Karpas-422 (cell line): ENCODE measurements at regions not wholly inside any gene's neighbourhood (a gene's known extent, or its start where the extent isn't known, plus 50 kb on each side); places are given as distances from the start of the nearest gene placed in this dataset.

Source experiments
- DNase-seq: peaks from one replicate; pipeline ENCODE4 v3.0.0-alpha.2; 2015
- H2AFZ ChIP-seq: fragments of 200-600 bp; sonication (generic); 2 replicates; pipeline ENCODE4 v1.6.1; 2014; ENCODE audit warnings: antibody characterized with exemption, low read length, mixed read lengths
- H3K27ac ChIP-seq: fragments of 200-600 bp; sonication (generic); 2 replicates; pipeline ENCODE4 v1.5.1; 2014; ENCODE audit warnings: mild to moderate bottlenecking, low read length, moderate library complexity
- H3K27me3 ChIP-seq: fragments of 200-600 bp; sonication (generic); 2 replicates; pipeline ENCODE4 v1.6.1; 2014; ENCODE audit warnings: low read length, mixed read lengths
- H3K36me3 ChIP-seq: fragments of 200-600 bp; sonication (generic); 2 replicates; pipeline ENCODE4 v1.6.1; 2014; ENCODE audit warnings: low read length, mixed read lengths; ENCODE audit not compliant: insufficient read depth
- H3K4me1 ChIP-seq: fragments of 200-600 bp; sonication (generic); 2 replicates; pipeline ENCODE4 v1.6.1; 2014; ENCODE audit warnings: mild to moderate bottlenecking, low read length, mixed read lengths
- H3K4me2 ChIP-seq: fragments of 200-600 bp; sonication (generic); 2 replicates; pipeline ENCODE4 v1.6.1; 2014; ENCODE audit warnings: low read length, low read depth, mild to moderate bottlenecking; ENCODE audit not compliant: poor library complexity, severe bottlenecking
- H3K4me3 ChIP-seq: fragments of 200-600 bp; sonication (generic); 2 replicates; pipeline ENCODE4 v1.5.1; 2014; ENCODE audit warnings: mild to moderate bottlenecking, antibody characterized with exemption, low read length, mixed read lengths
- H3K79me2 ChIP-seq: fragments of 200-600 bp; sonication (generic); 2 replicates; pipeline ENCODE4 v1.6.1; 2014; ENCODE audit warnings: mild to moderate bottlenecking, low read length, mixed read lengths
- H3K9ac ChIP-seq: fragments of 200-600 bp; sonication (generic); 2 replicates; pipeline ENCODE4 v1.6.0; 2014; ENCODE audit warnings: low read length
- H3K9me2 ChIP-seq: fragments of 200-600 bp; sonication (generic), shearing (Covaris generic); replicated peaks from 2 replicates; pipeline ENCODE4 v1.6.0; 2014; ENCODE audit warnings: mild to moderate bottlenecking, low read length, moderate library complexity; ENCODE audit not compliant: insufficient read depth
- H3K9me3 ChIP-seq: fragments of 300-700, 200-600 bp; sonication (generic); 2 replicates; pipeline ENCODE4 v1.6.1; 2014; ENCODE audit warnings: low read length, mixed read lengths
- H4K20me1 ChIP-seq: fragments of 200-600 bp; sonication (generic); 2 replicates; pipeline ENCODE4 v1.6.1; 2014; ENCODE audit warnings: mild to moderate bottlenecking, antibody characterized with exemption, low read length, low read depth; ENCODE audit not compliant: insufficient read depth

- Histone ChIP-seq H4K20me1 (no peaks in the 10 kb centered on the region), H3K4me2 (no peak overlapping the region), H3K9ac (no peak overlapping the region), H3K9me2 (no peaks in the 10 kb centered on the region), H3K36me3 (no peaks in the 10 kb centered on the region), H3K27me3 (no peaks in the 10 kb centered on the region), H3K27ac (no peak overlapping the region), H3K79me2 (no peaks in the 10 kb centered on the region), H2AFZ (no peak overlapping the region), H3K9me3 (peaks cover 9% of the 10 kb centered on the region), H3K4me3 (no peak overlapping the region), H3K4me1 (peaks cover 21% of the 10 kb centered on the region)
- DNase-seq = no peak
Measured at GRCh38 chr6:106849676-106850332, 124.7 kb downstream of the CD24 start.

GRCh38 chr6:106849120-106849519 lies 125.4 kb downstream of the CD24 start:
- H3K9me2 ChIP-seq = no peaks in the 10 kb centered on the region
- peaks cover 25% of the 10 kb centered on the region for H3K4me1 ChIP-seq
- H3K4me2 ChIP-seq = no peak overlapping the region
- no peak for DNase-seq
- H3K27ac ChIP-seq = no peak overlapping the region
- no peaks in the 10 kb centered on the region for H3K27me3 ChIP-seq
- no peaks in the 10 kb centered on the region for H3K36me3 ChIP-seq
- peaks cover 9% of the 10 kb centered on the region for H3K9me3 ChIP-seq
- no peak overlapping the region for H2AFZ ChIP-seq
- no peaks in the 10 kb centered on the region for H3K79me2 ChIP-seq
- H3K4me3 ChIP-seq = no peak overlapping the region
- H3K9ac ChIP-seq = no peak overlapping the region
- no peaks in the 10 kb centered on the region for H4K20me1 ChIP-seq

DNA sequence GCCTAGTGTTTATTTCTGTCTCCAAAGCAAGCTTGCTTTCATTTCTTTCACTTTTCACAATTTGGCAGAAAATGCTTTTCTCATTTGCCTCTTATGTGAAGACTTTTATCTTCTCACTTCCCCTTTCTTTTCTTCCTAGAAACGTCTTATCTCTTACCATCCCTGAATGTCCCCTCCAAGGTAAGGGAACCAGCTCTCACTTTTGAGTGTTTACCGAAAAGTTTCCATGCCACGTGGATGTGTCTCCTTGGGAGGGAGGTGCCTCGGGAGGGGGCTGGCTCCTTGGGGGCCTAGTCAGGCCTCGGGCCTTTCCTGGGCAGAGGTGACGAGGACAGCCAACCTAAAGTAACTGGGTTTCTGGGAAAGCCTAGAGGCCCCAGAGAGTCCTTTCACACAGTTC lies 127.4 kb downstream of the CD24 start:
- Histone ChIP-seq H3K9ac (0 out of 2 replicates have a peak overlapping the region, but pooled peaks have one; percentile 20), H3K4me3 (no peak overlapping the region; the same call in 1 of the 2 replicates), H4K20me1 (no peaks in the 10 kb centered on the region), H3K9me2 (no peaks in the 10 kb centered on the region), H3K4me2 (peak overlapping the region; percentile 46), H3K4me1 (peaks cover 25% of the 10 kb centered on the region), H3K27me3 (no peaks in the 10 kb centered on the region), H3K27ac (no peak overlapping the region), H3K36me3 (no peaks in the 10 kb centered on the region), H3K9me3 (peaks cover 2% of the 10 kb centered on the region; the same call in 1 of the 2 replicates), H3K79me2 (no peaks in the 10 kb centered on the region), H2AFZ (peak overlapping the region; percentile 45; the same call in 1 of the 2 replicates)
- peak; percentile 61 for DNase-seq

DNA sequence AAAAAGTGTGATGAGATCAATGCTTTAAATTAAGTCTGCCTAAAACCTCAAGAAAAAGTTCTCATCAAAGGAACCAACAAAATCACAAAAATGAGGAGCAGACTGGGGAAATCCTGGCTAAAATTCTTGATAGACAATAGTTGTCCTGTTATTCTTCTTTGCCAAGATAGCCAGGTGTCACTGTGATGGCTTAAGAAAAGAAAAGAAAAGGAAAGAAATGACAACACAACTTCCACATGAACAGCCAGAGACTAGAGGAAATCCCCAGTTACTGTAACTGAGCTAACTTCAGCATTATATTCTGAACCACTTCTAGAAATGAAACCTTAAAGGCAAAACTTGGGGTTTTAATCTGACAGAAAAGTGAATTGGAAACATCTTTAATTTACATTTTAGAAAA lies 129.6 kb downstream of the CD24 start:
- Histone ChIP-seq H3K36me3 (no peaks in the 10 kb centered on the region), H3K27ac (no peak overlapping the region), H3K4me1 (peaks cover 25% of the 10 kb centered on the region), H3K9me3 (no peaks in the 10 kb centered on the region), H4K20me1 (no peaks in the 10 kb centered on the region), H3K4me3 (no peak overlapping the region), H3K27me3 (no peaks in the 10 kb centered on the region), H3K9me2 (no peaks in the 10 kb centered on the region), H3K9ac (no peak overlapping the region), H2AFZ (no peak overlapping the region), H3K79me2 (no peaks in the 10 kb centered on the region), H3K4me2 (no peak overlapping the region)
- no peak for DNase-seq

GRCh38 chr6:106832766-106833510 lies 141.6 kb downstream of the CD24 start:
- no peak overlapping the region for H3K4me2 ChIP-seq
- H3K9ac ChIP-seq = no peak overlapping the region
- peaks cover 4% of the 10 kb centered on the region; the same call in 1 of the 2 replicates for H3K4me1 ChIP-seq
- H3K9me2 ChIP-seq = no peaks in the 10 kb centered on the region
- no peaks in the 10 kb centered on the region for H3K9me3 ChIP-seq
- H3K4me3 ChIP-seq = no peak overlapping the region
- no peak overlapping the region for H2AFZ ChIP-seq
- no peak for DNase-seq
- no peaks in the 10 kb centered on the region for H4K20me1 ChIP-seq
- H3K36me3 ChIP-seq = no peaks in the 10 kb centered on the region
- no peak overlapping the region for H3K27ac ChIP-seq
- H3K79me2 ChIP-seq = no peaks in the 10 kb centered on the region
- H3K27me3 ChIP-seq = no peaks in the 10 kb centered on the region

DNA sequence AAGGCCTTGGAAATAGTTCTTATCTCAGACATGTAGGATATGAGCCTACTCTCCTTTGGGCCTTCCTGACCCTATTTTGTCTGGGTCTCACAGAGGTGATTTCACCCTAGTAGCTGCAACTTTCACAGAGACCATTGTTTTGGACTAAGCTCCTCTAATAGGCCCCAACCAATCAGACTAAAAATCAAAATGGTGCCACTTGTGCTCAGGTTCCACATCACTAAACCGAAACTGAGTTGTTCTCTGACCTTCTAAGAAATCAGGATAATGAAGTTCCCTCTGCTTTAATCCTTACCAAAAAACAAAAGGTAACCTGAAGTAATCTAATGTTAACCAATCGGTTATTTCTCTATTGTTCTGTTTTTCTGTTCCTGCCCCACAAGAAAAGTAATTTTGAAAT lies 143.6 kb downstream of the CD24 start:
- H3K4me2 ChIP-seq = no peak overlapping the region

GRCh38 chr6:106829451-106829850 lies 145.1 kb downstream of the CD24 start:
- no peaks in the 10 kb centered on the region for H3K79me2 ChIP-seq
- H3K9me2 ChIP-seq = no peaks in the 10 kb centered on the region
- H2AFZ ChIP-seq = no peak overlapping the region
- H3K4me1 ChIP-seq = peaks cover 4% of the 10 kb centered on the region; the same call in 1 of the 2 replicates
- H4K20me1 ChIP-seq = no peaks in the 10 kb centered on the region
- no peak for DNase-seq
- no peak overlapping the region for H3K4me3 ChIP-seq
- H3K27me3 ChIP-seq = no peaks in the 10 kb centered on the region
- no peak overlapping the region for H3K4me2 ChIP-seq
- no peak overlapping the region for H3K27ac ChIP-seq
- no peak overlapping the region for H3K9ac ChIP-seq
- H3K36me3 ChIP-seq = no peaks in the 10 kb centered on the region
- no peaks in the 10 kb centered on the region for H3K9me3 ChIP-seq

More for the DNA sequence above, 143.6 kb downstream of the CD24 start:
- no peaks in the 10 kb centered on the region for H4K20me1 ChIP-seq
- no peak overlapping the region for H3K9ac ChIP-seq
- no peaks in the 10 kb centered on the region for H3K27me3 ChIP-seq
- no peaks in the 10 kb centered on the region for H3K9me2 ChIP-seq
- no peak for DNase-seq
- H3K27ac ChIP-seq = no peak overlapping the region
- no peaks in the 10 kb centered on the region for H3K36me3 ChIP-seq
- no peaks in the 10 kb centered on the region for H3K79me2 ChIP-seq
- H3K4me1 ChIP-seq = peaks cover 4% of the 10 kb centered on the region; the same call in 1 of the 2 replicates
- H3K9me3 ChIP-seq = no peaks in the 10 kb centered on the region
- no peak overlapping the region for H3K4me3 ChIP-seq
- no peak overlapping the region for H2AFZ ChIP-seq

DNA sequence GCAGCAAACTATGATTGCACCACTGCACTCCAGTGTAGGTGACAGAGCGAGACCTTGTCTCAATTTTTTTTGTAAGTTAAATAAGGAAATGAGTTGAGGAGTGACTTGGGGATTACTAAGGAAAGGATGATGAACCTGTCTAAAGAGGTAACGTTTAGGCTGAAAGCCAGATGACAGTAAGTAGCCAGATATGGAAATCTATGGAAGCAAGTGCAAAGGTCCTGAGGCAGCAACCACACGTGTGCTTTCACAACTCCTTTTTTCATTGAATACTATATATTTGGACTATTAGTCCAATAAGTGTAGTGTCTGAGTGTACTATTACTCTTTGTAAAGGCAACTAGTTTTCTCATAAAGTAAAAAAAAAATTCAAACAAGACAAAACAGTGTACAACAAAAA lies 147.4 kb downstream of the CD24 start:
- Histone ChIP-seq H3K9ac (no peak overlapping the region), H3K9me2 (no peaks in the 10 kb centered on the region), H3K79me2 (no peaks in the 10 kb centered on the region), H3K4me2 (no peak overlapping the region), H4K20me1 (no peaks in the 10 kb centered on the region), H3K27me3 (no peaks in the 10 kb centered on the region), H3K27ac (no peak overlapping the region), H3K36me3 (no peaks in the 10 kb centered on the region), H3K9me3 (no peaks in the 10 kb centered on the region), H3K4me3 (no peak overlapping the region), H2AFZ (no peak overlapping the region), H3K4me1 (peaks cover 4% of the 10 kb centered on the region; the same call in 1 of the 2 replicates)
- no peak for DNase-seq
